Colonic mucosa (tissue), 4 donors: ENCODE measurements at regions not wholly inside any gene's neighbourhood (a gene's known extent, or its start where the extent isn't known, plus 50 kb on each side); places are given as distances from the start of the nearest gene placed in this dataset.

Experiments
- DNase-seq: peaks from one replicate; pipeline ENCODE4 v3.0.0-alpha.2; 2020
- H3K27ac ChIP-seq: fragments of 200-600 bp; one replicate; pipeline ENCODE4 v1.8.0; 2021
- H3K27me3 ChIP-seq: fragments of 200-600 bp; one replicate; pipeline ENCODE4 v1.8.0; 2021
- H3K36me3 ChIP-seq: fragments of 200-600 bp; one replicate; pipeline ENCODE4 v1.8.0; 2021
- H3K4me1 ChIP-seq: fragments of 200-600 bp; one replicate; pipeline ENCODE4 v1.8.0; 2021; ENCODE audit warnings: mild to moderate bottlenecking
- H3K4me3 ChIP-seq: fragments of 200-600 bp; one replicate; pipeline ENCODE4 v1.8.0; 2021
- H3K9ac ChIP-seq, 2 donors: one replicate each; pipeline ENCODE4 v1.7.0; 2013; ENCODE audit warnings: control low read depth in 2 of 2, low read depth in 2 of 2, low read length in 2 of 2
- H3K9me3 ChIP-seq: fragments of 200-600 bp; one replicate; pipeline ENCODE4 v1.8.0; 2021
- CTCF ChIP-seq: fragments of 200-600 bp; IDR thresholded peaks from one replicate; pipeline ENCODE4 v1.8.0; 2022; ENCODE audit warnings: antibody characterized with exemption, mild to moderate bottlenecking
- intact Hi-C: fragments of 100-400 bp; cut with DNase I; formaldehyde crosslinking; loops from one replicate; pipeline ENCODE4 v1.14.1; 2022
- donor health status: healthy.
- donor health status: DM: no; HTN: no; CAD: no.
- donor health status: DM: no; HTN: no; CAD: no.

DNA sequence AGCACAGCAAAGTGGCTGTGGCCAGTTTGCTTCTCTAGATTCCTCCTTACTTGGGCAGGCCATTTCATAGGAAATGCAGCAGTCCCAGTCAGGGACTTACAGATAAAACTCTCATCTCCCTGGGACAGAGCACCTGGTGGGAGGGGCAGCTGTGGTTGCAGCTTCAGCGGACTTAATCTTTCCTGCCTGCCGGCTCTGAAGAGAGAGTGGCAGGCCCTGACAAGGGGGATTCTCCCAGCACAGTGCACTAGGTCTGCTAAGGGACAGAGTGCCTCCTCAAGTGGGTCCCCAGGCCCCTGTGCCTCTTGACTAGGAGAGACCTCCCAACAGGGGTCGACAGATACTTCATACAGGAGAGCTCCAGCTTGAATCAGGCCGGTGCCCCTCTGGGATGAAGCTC, 1649.1 kb downstream of the LRRC4C start:
- no peaks in the 10 kb centered on the region for H3K36me3 ChIP-seq
- no peak overlapping the region for H3K27ac ChIP-seq
- no peaks in the 10 kb centered on the region for H3K9me3 ChIP-seq
- H3K27me3 ChIP-seq: no peaks in the 10 kb centered on the region
- H3K4me3 ChIP-seq: no peak overlapping the region
- no peaks in the 10 kb centered on the region for H3K4me1 ChIP-seq
- no peak for TF ChIP-seq CTCF
- no peak for DNase-seq
- no peak overlapping the region for H3K9ac ChIP-seq
- intact Hi-C loops: no loop called here

- intact Hi-C loops: no loop called here
Observed at GRCh38 chr11:39809833-39810232, 1649.6 kb downstream of the LRRC4C start.

GRCh38 chr11:39807904-39808303, 1651.5 kb downstream of the LRRC4C start:
- Histone ChIP-seq H3K36me3 (no peaks in the 10 kb centered on the region), H3K4me3 (no peak overlapping the region), H3K27me3 (no peaks in the 10 kb centered on the region), H3K9ac (no peak overlapping the region), H3K27ac (no peak overlapping the region), H3K4me1 (no peaks in the 10 kb centered on the region), H3K9me3 (no peaks in the 10 kb centered on the region)
- DNase-seq: no peak
- intact Hi-C loops: no loop called here
- TF ChIP-seq CTCF: no peak

More at GRCh38 chr11:39809833-39810232, 1649.6 kb downstream of the LRRC4C start:
- no peaks in the 10 kb centered on the region for H3K36me3 ChIP-seq
- H3K4me1 ChIP-seq: no peaks in the 10 kb centered on the region
- no peaks in the 10 kb centered on the region for H3K27me3 ChIP-seq
- no peak overlapping the region for H3K27ac ChIP-seq
- H3K9me3 ChIP-seq: no peaks in the 10 kb centered on the region
- no peak for TF ChIP-seq CTCF
- H3K4me3 ChIP-seq: no peak overlapping the region
- no peak for DNase-seq
- no peak overlapping the region for H3K9ac ChIP-seq

GRCh38 chr11:39806652-39807051, 1652.8 kb downstream of the LRRC4C start:
- no peak for DNase-seq
- H3K9me3 ChIP-seq: no peaks in the 10 kb centered on the region

DNA sequence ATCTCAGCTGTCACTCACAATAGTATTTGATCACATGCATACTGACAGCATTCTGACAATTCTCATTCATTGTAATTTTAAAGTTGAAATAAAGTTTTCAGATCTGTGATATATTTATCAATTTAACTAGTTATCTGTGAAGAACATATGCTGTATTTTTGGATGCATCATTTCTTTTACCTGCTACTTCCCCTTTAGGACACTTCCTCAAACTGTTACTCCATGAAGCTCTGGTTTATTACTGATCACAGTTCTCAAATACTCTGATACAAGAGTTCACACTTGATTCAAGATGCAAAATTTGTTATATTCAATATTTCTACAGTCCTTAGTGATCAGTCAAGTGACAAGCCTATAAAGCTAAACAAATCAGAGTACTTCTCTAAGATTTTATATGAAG, 1655.2 kb downstream of the LRRC4C start:
- H3K9me3 ChIP-seq: no peaks in the 10 kb centered on the region

More at GRCh38 chr11:39806652-39807051, 1652.8 kb downstream of the LRRC4C start:
- no peaks in the 10 kb centered on the region for H3K36me3 ChIP-seq
- H3K27ac ChIP-seq: no peak overlapping the region
- no peak for TF ChIP-seq CTCF
- H3K4me3 ChIP-seq: no peak overlapping the region
- H3K4me1 ChIP-seq: no peaks in the 10 kb centered on the region
- no peaks in the 10 kb centered on the region for H3K27me3 ChIP-seq
- intact Hi-C loops: no loop called here
- H3K9ac ChIP-seq: no peak overlapping the region

More for the DNA sequence above, 1655.2 kb downstream of the LRRC4C start:
- Histone ChIP-seq H3K9ac (no peak overlapping the region), H3K36me3 (no peaks in the 10 kb centered on the region), H3K4me1 (no peaks in the 10 kb centered on the region), H3K4me3 (no peak overlapping the region), H3K27me3 (no peaks in the 10 kb centered on the region), H3K27ac (no peak overlapping the region)
- no peak for TF ChIP-seq CTCF
- DNase-seq: no peak
- intact Hi-C loops: no loop called here
